ENCODE measurements at regions not wholly inside any gene's neighbourhood (a gene's known extent, or its start where the extent isn't known, plus 50 kb on each side); places are given as distances from the start of the nearest gene placed in this dataset.

DNA sequence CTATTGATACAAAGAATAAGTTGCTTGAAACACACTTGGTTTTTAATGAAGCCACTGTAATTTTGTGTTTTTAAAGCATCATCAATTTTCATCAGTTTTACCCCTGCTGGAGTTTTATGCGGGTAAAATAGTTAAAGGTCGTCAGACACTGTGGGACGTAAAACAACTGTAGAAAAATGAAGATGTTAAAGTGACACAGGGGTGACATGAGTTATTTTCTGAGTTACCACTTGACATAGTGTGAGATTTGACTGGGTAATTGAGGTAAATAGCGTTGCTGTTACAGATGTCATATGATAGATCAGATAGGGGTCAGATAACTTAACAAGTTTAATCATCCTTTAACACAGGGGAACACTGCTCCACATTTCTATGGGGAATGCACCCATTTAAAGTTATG, 297.6 kb downstream of the CHL1 start:
- Mint-ChIP-seq H3K27ac (no peak overlapping the region), H3K27me3 (no peaks in the 10 kb centered on the region), H3K36me3 (ENCODE audit: low read depth) (no peaks in the 10 kb centered on the region), H3K4me1 (no peaks in the 10 kb centered on the region), H3K9me3 (no peaks in the 10 kb centered on the region), H3K4me3 (no peak overlapping the region)
- DNase-seq (no peak), ATAC-seq (no peak)

- Mint-ChIP-seq H3K4me3 (no peak overlapping the region), H3K27me3 (no peaks in the 10 kb centered on the region), H3K9me3 (no peaks in the 10 kb centered on the region), H3K36me3 (ENCODE audit: low read depth) (no peaks in the 10 kb centered on the region), H3K27ac (no peak overlapping the region), H3K4me1 (no peaks in the 10 kb centered on the region)
- no peak for DNase-seq
- no peak for ATAC-seq
Observed at GRCh38 chr3:498487-498886, 301.9 kb downstream of the CHL1 start.

- DNase-seq (no peak), ATAC-seq (no peak)
- Mint-ChIP-seq H3K4me3 (no peak overlapping the region), H3K36me3 (ENCODE audit: low read depth) (no peaks in the 10 kb centered on the region), H3K27ac (no peak overlapping the region), H3K4me1 (no peaks in the 10 kb centered on the region), H3K27me3 (no peaks in the 10 kb centered on the region), H3K9me3 (no peaks in the 10 kb centered on the region)
Observed at GRCh38 chr3:499001-499761, 302.6 kb downstream of the CHL1 start.

DNA sequence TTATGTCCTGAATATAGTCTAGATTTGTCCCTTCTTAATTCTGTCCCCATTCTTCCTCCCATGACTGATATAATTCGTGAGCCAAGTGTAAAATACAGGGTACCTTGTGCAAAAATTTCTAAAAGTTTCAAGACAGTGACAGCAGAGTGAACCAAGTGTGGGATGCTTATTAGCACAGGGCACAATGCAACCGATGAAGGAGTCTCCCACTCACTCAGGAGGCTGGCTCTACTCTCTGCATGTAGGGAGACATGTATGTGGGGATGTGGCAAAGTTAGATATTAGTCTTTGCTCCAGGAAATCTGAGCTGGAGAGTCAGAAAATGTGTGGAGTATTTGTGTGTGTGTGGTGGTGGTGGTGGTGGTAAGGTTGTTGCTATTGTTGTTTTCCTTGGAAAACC, 305.9 kb downstream of the CHL1 start:
- H3K9me3 Mint-ChIP-seq = no peaks in the 10 kb centered on the region
- no peak for ATAC-seq

GRCh38 chr3:513301-513700, 316.7 kb downstream of the CHL1 start:
- DNase-seq (no peak), ATAC-seq (no peak)
- Mint-ChIP-seq H3K4me3 (no peak overlapping the region), H3K9me3 (peaks cover 14% of the 10 kb centered on the region), H3K27ac (no peak overlapping the region), H3K27me3 (no peaks in the 10 kb centered on the region), H3K4me1 (no peaks in the 10 kb centered on the region), H3K36me3 (ENCODE audit: low read depth) (no peaks in the 10 kb centered on the region)

More for the DNA sequence above, 305.9 kb downstream of the CHL1 start:
- Mint-ChIP-seq H3K4me3 (no peak overlapping the region), H3K27me3 (no peaks in the 10 kb centered on the region), H3K4me1 (no peaks in the 10 kb centered on the region), H3K36me3 (ENCODE audit: low read depth) (no peaks in the 10 kb centered on the region), H3K27ac (no peak overlapping the region)
- DNase-seq = no peak

- Mint-ChIP-seq H3K27ac (no peak overlapping the region), H3K27me3 (no peaks in the 10 kb centered on the region), H3K4me1 (no peaks in the 10 kb centered on the region), H3K9me3 (peaks cover 10% of the 10 kb centered on the region), H3K4me3 (no peak overlapping the region), H3K36me3 (ENCODE audit: low read depth) (no peaks in the 10 kb centered on the region)
- DNase-seq (no peak), ATAC-seq (no peak)
Observed at GRCh38 chr3:514192-514591, 317.6 kb downstream of the CHL1 start.

GRCh38 chr3:519026-519425, 322.5 kb downstream of the CHL1 start:
- no peaks in the 10 kb centered on the region for H3K27me3 Mint-ChIP-seq
- no peak overlapping the region for H3K27ac Mint-ChIP-seq
- no peak for ATAC-seq

DNA sequence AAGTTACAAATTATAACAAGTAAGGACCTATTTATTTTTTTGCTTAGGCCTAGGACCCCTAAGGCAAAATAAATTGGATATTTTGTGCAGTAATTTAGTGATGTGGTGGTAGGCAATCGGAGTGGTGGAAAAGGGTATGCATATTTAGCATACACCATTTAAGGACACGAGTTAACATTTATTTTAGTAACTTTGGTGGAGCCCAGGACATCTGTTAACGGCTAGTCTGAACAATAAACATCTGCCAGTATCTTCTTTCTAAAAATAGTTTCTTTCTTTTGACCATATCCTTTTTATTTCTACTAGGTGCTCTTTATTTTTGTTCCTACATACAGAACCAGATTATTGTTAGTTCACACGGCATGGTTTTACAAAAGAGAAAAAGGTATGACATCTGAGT, 326.3 kb downstream of the CHL1 start:
- no peaks in the 10 kb centered on the region for H3K9me3 Mint-ChIP-seq
- no peak overlapping the region for H3K27ac Mint-ChIP-seq
- H3K36me3 Mint-ChIP-seq (ENCODE audit: low read depth) = no peaks in the 10 kb centered on the region
- ATAC-seq (no peak), DNase-seq (no peak)
- no peaks in the 10 kb centered on the region for H3K4me1 Mint-ChIP-seq
- H3K4me3 Mint-ChIP-seq = no peak overlapping the region
- no peaks in the 10 kb centered on the region for H3K27me3 Mint-ChIP-seq

More at GRCh38 chr3:519026-519425, 322.5 kb downstream of the CHL1 start:
- no peaks in the 10 kb centered on the region for H3K36me3 Mint-ChIP-seq (ENCODE audit: low read depth)
- H3K9me3 Mint-ChIP-seq = no peaks in the 10 kb centered on the region
- no peak for DNase-seq
- no peak overlapping the region for H3K4me3 Mint-ChIP-seq
- H3K4me1 Mint-ChIP-seq = no peaks in the 10 kb centered on the region

GRCh38 chr3:525415-525814, 328.9 kb downstream of the CHL1 start:
- ATAC-seq (no peak), DNase-seq (no peak)
- Mint-ChIP-seq H3K9me3 (peaks cover 1% of the 10 kb centered on the region), H3K4me3 (no peak overlapping the region), H3K27ac (no peak overlapping the region), H3K27me3 (no peaks in the 10 kb centered on the region), H3K36me3 (ENCODE audit: low read depth) (no peaks in the 10 kb centered on the region), H3K4me1 (no peaks in the 10 kb centered on the region)

- Mint-ChIP-seq H3K9me3 (peaks cover 24% of the 10 kb centered on the region), H3K27ac (no peak overlapping the region), H3K36me3 (ENCODE audit: low read depth) (no peaks in the 10 kb centered on the region), H3K4me1 (no peaks in the 10 kb centered on the region), H3K4me3 (no peak overlapping the region), H3K27me3 (no peaks in the 10 kb centered on the region)
- DNase-seq (no peak), ATAC-seq (no peak)
Observed at GRCh38 chr3:535566-536416, 339.2 kb downstream of the CHL1 start.

GRCh38 chr3:536417-536813, 339.9 kb downstream of the CHL1 start:
- DNase-seq (no peak), ATAC-seq (no peak)
- Mint-ChIP-seq H3K9me3 (peaks cover 27% of the 10 kb centered on the region), H3K27me3 (no peaks in the 10 kb centered on the region), H3K27ac (no peak overlapping the region), H3K4me1 (no peaks in the 10 kb centered on the region), H3K36me3 (ENCODE audit: low read depth) (no peaks in the 10 kb centered on the region), H3K4me3 (no peak overlapping the region)

GRCh38 chr3:541062-541801, 344.7 kb downstream of the CHL1 start:
- H3K9me3 Mint-ChIP-seq = peaks cover 23% of the 10 kb centered on the region
- no peak overlapping the region for H3K27ac Mint-ChIP-seq
- no peak overlapping the region for H3K4me3 Mint-ChIP-seq
- H3K4me1 Mint-ChIP-seq = no peaks in the 10 kb centered on the region
- ATAC-seq = no peak
- DNase-seq = no peak
- H3K27me3 Mint-ChIP-seq = no peaks in the 10 kb centered on the region
- no peaks in the 10 kb centered on the region for H3K36me3 Mint-ChIP-seq (ENCODE audit: low read depth)

- Mint-ChIP-seq H3K27ac (no peak overlapping the region), H3K27me3 (no peaks in the 10 kb centered on the region), H3K4me1 (no peaks in the 10 kb centered on the region), H3K36me3 (ENCODE audit: low read depth) (no peaks in the 10 kb centered on the region), H3K4me3 (no peak overlapping the region), H3K9me3 (peaks cover 27% of the 10 kb centered on the region)
- ATAC-seq = no peak
- DNase-seq = no peak
Observed at GRCh38 chr3:542021-542420, 345.5 kb downstream of the CHL1 start.

DNA sequence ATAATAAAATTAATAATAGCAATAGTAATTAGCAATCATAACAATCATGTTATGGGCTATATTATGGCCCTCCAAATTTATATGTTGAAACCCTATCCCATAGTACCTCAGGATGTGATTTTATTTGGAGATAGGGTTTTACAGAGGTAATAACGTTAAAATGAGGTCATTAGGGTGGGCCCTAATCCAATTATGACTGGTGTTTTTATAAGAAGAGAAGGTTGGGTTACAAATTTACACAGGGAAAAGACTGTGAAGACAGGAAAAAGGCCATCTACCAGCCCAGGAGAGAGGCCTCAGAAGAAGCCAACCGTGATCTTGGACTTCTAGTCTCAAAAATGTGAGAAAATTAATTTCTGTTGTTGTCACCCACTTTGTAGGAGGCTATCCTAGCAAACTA, 353.1 kb downstream of the CHL1 start:
- no peak overlapping the region for H3K27ac Mint-ChIP-seq
- H3K36me3 Mint-ChIP-seq (ENCODE audit: low read depth) = no peaks in the 10 kb centered on the region
- no peak for DNase-seq
- no peak for ATAC-seq
- peaks cover 8% of the 10 kb centered on the region for H3K9me3 Mint-ChIP-seq
- no peak overlapping the region for H3K4me3 Mint-ChIP-seq
- no peaks in the 10 kb centered on the region for H3K4me1 Mint-ChIP-seq
- H3K27me3 Mint-ChIP-seq = no peaks in the 10 kb centered on the region

GRCh38 chr3:550471-550870, 353.9 kb downstream of the CHL1 start:
- ATAC-seq = no peak

More at GRCh38 chr3:550471-550870, 353.9 kb downstream of the CHL1 start:
- H3K27me3 Mint-ChIP-seq = no peaks in the 10 kb centered on the region
- peaks cover 8% of the 10 kb centered on the region for H3K9me3 Mint-ChIP-seq
- no peak overlapping the region for H3K27ac Mint-ChIP-seq
- no peaks in the 10 kb centered on the region for H3K36me3 Mint-ChIP-seq (ENCODE audit: low read depth)
- DNase-seq = no peak
- no peaks in the 10 kb centered on the region for H3K4me1 Mint-ChIP-seq
- no peak overlapping the region for H3K4me3 Mint-ChIP-seq
